GM13977 (cell line): ENCODE measurements at regions not wholly inside any gene's neighbourhood (a gene's known extent, or its start where the extent isn't known, plus 50 kb on each side); places are given as distances from the start of the nearest gene placed in this dataset.

Experiments
- DNase-seq: peaks from one replicate; pipeline ENCODE4 v3.0.0; 2012; ENCODE audit warnings: low spot score
- in situ Hi-C: fragments of 300-500 bp; cut with MboI; formaldehyde crosslinking; loops from one replicate; pipeline ENCODE4 v1.12.0; 2022; ENCODE audit warnings: low sequenced_read_pairs, low pct_unique_long_range_greater_than_20kb, mixed read lengths, inconsistent platforms; ENCODE audit not compliant: unreplicated experiment
- TF ChIP-seq, protein P1 (sequence below): IDR thresholded peaks from 2 replicates; pipeline ENCODE4 v1.5.1; 2012; ENCODE audit warnings: mild to moderate bottlenecking, control low read depth; ENCODE audit not compliant: insufficient read depth; ENCODE audit errors: extremely low read depth, missing control alignments

GRCh38 chr10:31612082-31612481 lies 293.1 kb downstream of the ZEB1 start:
- in situ Hi-C loops: no loop called here
- TF ChIP-seq, protein P1, sequence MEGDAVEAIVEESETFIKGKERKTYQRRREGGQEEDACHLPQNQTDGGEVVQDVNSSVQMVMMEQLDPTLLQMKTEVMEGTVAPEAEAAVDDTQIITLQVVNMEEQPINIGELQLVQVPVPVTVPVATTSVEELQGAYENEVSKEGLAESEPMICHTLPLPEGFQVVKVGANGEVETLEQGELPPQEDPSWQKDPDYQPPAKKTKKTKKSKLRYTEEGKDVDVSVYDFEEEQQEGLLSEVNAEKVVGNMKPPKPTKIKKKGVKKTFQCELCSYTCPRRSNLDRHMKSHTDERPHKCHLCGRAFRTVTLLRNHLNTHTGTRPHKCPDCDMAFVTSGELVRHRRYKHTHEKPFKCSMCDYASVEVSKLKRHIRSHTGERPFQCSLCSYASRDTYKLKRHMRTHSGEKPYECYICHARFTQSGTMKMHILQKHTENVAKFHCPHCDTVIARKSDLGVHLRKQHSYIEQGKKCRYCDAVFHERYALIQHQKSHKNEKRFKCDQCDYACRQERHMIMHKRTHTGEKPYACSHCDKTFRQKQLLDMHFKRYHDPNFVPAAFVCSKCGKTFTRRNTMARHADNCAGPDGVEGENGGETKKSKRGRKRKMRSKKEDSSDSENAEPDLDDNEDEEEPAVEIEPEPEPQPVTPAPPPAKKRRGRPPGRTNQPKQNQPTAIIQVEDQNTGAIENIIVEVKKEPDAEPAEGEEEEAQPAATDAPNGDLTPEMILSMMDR: no peak
- no peak for DNase-seq

GRCh38 chr10:31611161-31611560 lies 292.1 kb downstream of the ZEB1 start:
- in situ Hi-C loops: no loop called here
- DNase-seq: no peak
- TF ChIP-seq, protein P1: no peak

DNA sequence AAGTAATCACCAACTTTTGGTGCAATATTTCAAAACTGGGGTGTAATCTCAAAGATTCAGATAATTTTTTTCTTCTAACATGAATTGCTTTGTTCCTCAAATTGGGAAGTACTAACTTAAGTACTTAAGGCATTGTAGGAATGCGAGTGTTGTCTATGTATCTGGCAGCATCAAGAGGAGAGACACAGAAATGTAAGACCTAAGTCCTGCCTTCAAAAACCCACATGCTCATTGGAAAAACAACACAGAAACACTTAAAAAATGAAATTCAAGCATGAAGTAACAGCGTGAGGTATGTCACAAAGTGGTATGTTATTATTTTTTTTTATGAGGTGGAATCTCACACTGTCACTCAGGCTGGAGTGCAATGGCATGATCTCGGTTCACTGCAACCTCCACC lies 288.5 kb downstream of the ZEB1 start:
- TF ChIP-seq, protein P1: no peak
- in situ Hi-C loops: no loop called here
- no peak for DNase-seq

DNA sequence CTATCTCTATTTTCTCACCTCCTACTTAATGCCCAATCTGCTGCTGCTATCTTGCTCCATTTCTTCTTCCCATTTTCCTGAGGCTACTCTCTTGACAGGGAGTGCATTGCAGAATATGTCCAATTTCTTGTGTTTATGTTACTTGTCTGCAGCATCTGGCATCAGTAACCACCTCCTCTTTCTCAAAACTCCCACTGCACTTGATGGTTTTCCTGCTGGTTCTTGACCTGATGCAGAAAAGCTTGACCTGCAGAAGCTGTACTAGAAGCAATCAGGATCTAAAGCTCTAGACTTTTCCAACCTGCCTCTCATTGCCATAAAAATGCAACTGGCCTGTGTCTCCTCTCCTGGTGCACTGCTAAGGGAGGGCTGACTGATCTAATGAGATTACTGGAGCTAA lies 287.8 kb downstream of the ZEB1 start:
- TF ChIP-seq, protein P1: no peak
- DNase-seq: no peak
- in situ Hi-C loops: no loop called here

GRCh38 chr10:31605861-31606525 lies 287.0 kb downstream of the ZEB1 start:
- DNase-seq: no peak

DNA sequence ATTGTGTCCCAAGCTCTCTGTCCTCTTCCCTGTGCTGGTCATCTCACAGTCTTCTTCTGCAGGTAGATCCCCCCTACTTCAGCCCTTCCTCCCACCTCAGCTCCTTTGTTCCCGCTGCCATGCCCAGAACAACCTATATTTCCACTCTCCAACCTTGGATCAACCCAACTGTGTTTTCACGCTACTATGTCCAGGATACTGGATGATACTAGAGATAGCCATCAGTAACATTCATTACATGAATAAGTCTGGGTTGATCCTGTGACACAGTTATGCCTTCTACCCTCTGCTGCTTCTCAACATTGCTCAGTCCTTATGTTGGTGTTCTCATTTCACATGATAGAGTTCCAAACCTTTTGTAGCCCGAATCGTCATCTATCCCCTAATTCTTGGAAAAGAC lies 286.4 kb downstream of the ZEB1 start:
- in situ Hi-C loops: no loop called here
- no peak for DNase-seq
- TF ChIP-seq, protein P1: no peak

More at GRCh38 chr10:31605861-31606525, 287.0 kb downstream of the ZEB1 start:
- in situ Hi-C loops: no loop called here
- TF ChIP-seq, protein P1: no peak
